ENCODE measurements at regions not wholly inside any gene's neighbourhood (a gene's known extent, or its start where the extent isn't known, plus 50 kb on each side); places are given as distances from the start of the nearest gene placed in this dataset.

GRCh38 chr6:21521276-21521675, 72.3 kb upstream of the SOX4 start:
- Histone ChIP-seq H3K4me3 (ENCODE audit: low read depth, low read length) (no peak overlapping the region), H3K9me3 (ENCODE audit: control insufficient read depth, insufficient read depth, low read depth, low read length) (no peaks in the 10 kb centered on the region), H3K36me3 (ENCODE audit: control insufficient read depth in 2 of 2, insufficient read depth in 1 of 2, low read length in 2 of 2) (no peaks in the 10 kb centered on the region), H3K4me1 (ENCODE audit: control insufficient read depth, insufficient read depth, low read length) (no peaks in the 10 kb centered on the region), H3K27ac (ENCODE audit: extremely low read depth, low read depth, low read length) (no peak overlapping the region)
- no peak for TF ChIP-seq ZNF112 (tag by site-specific recombination; IDR thresholded peaks at IDR 0.05)
- TF ChIP-seq ZNF354C (tag by site-specific recombination; IDR thresholded peaks at IDR 0.05; ENCODE audit: borderline replicate concordance, low read depth) = no peak
- no peak for TF ChIP-seq TRIM28 (IDR thresholded peaks at IDR 0.05; ENCODE audit: borderline replicate concordance, low read length)
- no peak for TF ChIP-seq ZFHX2 (tag by site-specific recombination; conservative IDR thresholded peaks at IDR 0.05)
- ChIA-PET POLR2A (interaction anchor here (0.6 kb wide), 1 partner anchor 104 kb away, joined by 3 read pairs; no protein-coding TSS in a partner anchor), CTCF (interaction anchor here (0.6 kb wide), 1 partner anchor 365 kb away, joined by 3 read pairs; no protein-coding TSS in a partner anchor)

DNA sequence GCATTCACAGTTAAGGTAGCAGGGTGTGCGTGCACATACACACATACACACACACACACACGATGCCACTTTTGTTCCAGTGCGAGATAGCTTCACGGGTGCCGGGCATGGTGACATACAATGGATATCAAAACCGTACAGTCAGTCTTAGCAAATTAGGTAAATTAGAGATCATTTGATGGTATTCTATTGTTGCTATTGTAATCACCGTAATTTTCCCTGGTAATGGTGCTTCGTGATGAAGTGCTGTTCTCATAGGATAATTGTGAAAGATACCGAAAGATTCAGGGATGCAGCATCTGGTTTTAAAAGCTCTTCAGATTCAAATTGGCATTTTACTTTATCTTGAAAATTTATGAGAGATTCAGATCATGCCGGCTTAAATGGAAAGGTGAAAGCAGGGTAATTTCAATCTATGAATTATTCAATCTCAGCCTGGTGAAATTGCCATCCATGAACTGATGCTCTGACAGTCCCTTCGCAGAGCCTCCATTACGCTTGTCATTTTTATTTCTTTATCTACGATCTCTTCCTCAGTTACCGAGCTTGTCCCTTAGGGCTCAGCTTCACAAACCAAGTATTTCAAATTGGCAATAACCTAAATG, 71.3 kb upstream of the SOX4 start:
- ChIA-PET CTCF (interaction anchor here (0.5 to 0.6 kb wide), 2 partner anchors 61 to 289 kb away, joined by 3 to 4 read pairs; no protein-coding TSS in a partner anchor), POLR2A (interaction anchor here (1.0 to 1.7 kb wide), 2 partner anchors 66 to 72 kb away, joined by 3 to 4 read pairs; no protein-coding TSS in a partner anchor)
- no peaks in the 10 kb centered on the region for H3K9me3 ChIP-seq (ENCODE audit: control insufficient read depth, insufficient read depth, low read depth, low read length)
- H3K36me3 ChIP-seq (ENCODE audit: control insufficient read depth in 2 of 2, insufficient read depth in 1 of 2, low read length in 2 of 2) = no peaks in the 10 kb centered on the region
- no peak overlapping the region for H3K4me3 ChIP-seq (ENCODE audit: low read depth, low read length)
- H3K4me1 ChIP-seq (ENCODE audit: control insufficient read depth, insufficient read depth, low read length) = no peaks in the 10 kb centered on the region
- no peak overlapping the region for H3K27ac ChIP-seq (ENCODE audit: extremely low read depth, low read depth, low read length)
- no peak for TF ChIP-seq ZNF658 (tag by site-specific recombination; IDR thresholded peaks at IDR 0.05)
- TF ChIP-seq ZNF707 (tag by site-specific recombination; IDR thresholded peaks at IDR 0.05) = no peak
- no peak for TF ChIP-seq ZNF404 (tag by site-specific recombination; IDR thresholded peaks at IDR 0.05)
- TF ChIP-seq ZNF449 (tag by site-specific recombination; IDR thresholded peaks at IDR 0.05) = no peak
- TF ChIP-seq, protein P1, sequence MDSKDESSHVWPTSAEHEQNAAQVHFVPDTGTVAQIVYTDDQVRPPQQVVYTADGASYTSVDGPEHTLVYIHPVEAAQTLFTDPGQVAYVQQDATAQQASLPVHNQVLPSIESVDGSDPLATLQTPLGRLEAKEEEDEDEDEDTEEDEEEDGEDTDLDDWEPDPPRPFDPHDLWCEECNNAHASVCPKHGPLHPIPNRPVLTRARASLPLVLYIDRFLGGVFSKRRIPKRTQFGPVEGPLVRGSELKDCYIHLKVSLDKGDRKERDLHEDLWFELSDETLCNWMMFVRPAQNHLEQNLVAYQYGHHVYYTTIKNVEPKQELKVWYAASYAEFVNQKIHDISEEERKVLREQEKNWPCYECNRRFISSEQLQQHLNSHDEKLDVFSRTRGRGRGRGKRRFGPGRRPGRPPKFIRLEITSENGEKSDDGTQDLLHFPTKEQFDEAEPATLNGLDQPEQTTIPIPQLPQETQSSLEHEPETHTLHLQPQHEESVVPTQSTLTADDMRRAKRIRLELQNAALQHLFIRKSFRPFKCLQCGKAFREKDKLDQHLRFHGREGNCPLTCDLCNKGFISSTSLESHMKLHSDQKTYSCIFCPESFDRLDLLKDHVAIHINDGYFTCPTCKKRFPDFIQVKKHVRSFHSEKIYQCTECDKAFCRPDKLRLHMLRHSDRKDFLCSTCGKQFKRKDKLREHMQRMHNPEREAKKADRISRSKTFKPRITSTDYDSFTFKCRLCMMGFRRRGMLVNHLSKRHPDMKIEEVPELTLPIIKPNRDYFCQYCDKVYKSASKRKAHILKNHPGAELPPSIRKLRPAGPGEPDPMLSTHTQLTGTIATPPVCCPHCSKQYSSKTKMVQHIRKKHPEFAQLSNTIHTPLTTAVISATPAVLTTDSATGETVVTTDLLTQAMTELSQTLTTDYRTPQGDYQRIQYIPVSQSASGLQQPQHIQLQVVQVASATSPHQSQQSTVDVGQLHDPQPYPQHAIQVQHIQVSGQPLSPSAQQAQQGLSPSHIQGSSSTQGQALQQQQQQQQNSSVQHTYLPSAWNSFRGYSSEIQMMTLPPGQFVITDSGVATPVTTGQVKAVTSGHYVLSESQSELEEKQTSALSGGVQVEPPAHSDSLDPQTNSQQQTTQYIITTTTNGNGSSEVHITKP (tag by site-specific recombination; IDR thresholded peaks at IDR 0.05) = no peak
- TF ChIP-seq, protein P2, sequence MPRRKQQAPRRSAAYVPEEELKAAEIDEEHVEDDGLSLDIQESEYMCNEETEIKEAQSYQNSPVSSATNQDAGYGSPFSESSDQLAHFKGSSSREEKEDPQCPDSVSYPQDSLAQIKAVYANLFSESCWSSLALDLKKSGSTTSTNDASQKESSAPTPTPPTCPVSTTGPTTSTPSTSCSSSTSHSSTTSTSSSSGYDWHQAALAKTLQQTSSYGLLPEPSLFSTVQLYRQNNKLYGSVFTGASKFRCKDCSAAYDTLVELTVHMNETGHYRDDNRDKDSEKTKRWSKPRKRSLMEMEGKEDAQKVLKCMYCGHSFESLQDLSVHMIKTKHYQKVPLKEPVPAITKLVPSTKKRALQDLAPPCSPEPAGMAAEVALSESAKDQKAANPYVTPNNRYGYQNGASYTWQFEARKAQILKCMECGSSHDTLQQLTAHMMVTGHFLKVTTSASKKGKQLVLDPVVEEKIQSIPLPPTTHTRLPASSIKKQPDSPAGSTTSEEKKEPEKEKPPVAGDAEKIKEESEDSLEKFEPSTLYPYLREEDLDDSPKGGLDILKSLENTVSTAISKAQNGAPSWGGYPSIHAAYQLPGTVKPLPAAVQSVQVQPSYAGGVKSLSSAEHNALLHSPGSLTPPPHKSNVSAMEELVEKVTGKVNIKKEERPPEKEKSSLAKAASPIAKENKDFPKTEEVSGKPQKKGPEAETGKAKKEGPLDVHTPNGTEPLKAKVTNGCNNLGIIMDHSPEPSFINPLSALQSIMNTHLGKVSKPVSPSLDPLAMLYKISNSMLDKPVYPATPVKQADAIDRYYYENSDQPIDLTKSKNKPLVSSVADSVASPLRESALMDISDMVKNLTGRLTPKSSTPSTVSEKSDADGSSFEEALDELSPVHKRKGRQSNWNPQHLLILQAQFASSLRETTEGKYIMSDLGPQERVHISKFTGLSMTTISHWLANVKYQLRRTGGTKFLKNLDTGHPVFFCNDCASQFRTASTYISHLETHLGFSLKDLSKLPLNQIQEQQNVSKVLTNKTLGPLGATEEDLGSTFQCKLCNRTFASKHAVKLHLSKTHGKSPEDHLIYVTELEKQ (tag by site-specific recombination; IDR thresholded peaks at IDR 0.05; ENCODE audit: borderline replicate concordance) = no peak
- no peak for TF ChIP-seq ZNF585B (tag by site-specific recombination; IDR thresholded peaks at IDR 0.05)
- TF ChIP-seq, protein P3, sequence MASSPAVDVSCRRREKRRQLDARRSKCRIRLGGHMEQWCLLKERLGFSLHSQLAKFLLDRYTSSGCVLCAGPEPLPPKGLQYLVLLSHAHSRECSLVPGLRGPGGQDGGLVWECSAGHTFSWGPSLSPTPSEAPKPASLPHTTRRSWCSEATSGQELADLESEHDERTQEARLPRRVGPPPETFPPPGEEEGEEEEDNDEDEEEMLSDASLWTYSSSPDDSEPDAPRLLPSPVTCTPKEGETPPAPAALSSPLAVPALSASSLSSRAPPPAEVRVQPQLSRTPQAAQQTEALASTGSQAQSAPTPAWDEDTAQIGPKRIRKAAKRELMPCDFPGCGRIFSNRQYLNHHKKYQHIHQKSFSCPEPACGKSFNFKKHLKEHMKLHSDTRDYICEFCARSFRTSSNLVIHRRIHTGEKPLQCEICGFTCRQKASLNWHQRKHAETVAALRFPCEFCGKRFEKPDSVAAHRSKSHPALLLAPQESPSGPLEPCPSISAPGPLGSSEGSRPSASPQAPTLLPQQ (tag by site-specific recombination; IDR thresholded peaks at IDR 0.05) = no peak
- TF ChIP-seq SP2 (tag by site-specific recombination; IDR thresholded peaks at IDR 0.05) = no peak
- TF ChIP-seq WT1 (tag by site-specific recombination; IDR thresholded peaks at IDR 0.05) = no peak
- TF ChIP-seq ZNF37A (tag by site-specific recombination; IDR thresholded peaks at IDR 0.05) = no peak
- no peak for TF ChIP-seq ZNF248 (tag by site-specific recombination; IDR thresholded peaks at IDR 0.05)
- no peak for TF ChIP-seq HOXD13 (CRISPR knock-in tag; IDR thresholded peaks at IDR 0.05; ENCODE audit: borderline replicate concordance)
